ENCODE measurements at regions not wholly inside any gene's neighbourhood (a gene's known extent, or its start where the extent isn't known, plus 50 kb on each side); places are given as distances from the start of the nearest gene placed in this dataset.

DNA sequence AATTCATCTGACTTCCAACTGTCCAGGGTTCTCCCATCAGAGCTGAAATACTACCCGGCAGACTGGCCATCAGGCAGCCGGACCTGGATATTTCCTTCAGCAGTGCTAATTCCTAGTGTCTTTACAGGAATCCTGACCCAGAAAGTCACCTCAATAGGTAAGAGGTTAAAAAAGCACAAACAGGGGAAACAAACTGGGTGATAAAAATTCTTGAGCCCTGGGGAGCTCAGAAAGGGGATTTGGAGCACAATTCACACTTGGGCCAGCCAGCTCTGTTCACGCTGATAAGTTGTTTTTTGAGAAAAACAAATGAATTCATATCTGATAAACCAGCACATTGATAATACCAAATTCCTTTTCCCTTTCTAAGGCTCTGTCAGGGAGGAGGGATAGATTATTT is 104.0 kb downstream of the EDN1 start:
- TF ChIP-seq, protein P1, sequence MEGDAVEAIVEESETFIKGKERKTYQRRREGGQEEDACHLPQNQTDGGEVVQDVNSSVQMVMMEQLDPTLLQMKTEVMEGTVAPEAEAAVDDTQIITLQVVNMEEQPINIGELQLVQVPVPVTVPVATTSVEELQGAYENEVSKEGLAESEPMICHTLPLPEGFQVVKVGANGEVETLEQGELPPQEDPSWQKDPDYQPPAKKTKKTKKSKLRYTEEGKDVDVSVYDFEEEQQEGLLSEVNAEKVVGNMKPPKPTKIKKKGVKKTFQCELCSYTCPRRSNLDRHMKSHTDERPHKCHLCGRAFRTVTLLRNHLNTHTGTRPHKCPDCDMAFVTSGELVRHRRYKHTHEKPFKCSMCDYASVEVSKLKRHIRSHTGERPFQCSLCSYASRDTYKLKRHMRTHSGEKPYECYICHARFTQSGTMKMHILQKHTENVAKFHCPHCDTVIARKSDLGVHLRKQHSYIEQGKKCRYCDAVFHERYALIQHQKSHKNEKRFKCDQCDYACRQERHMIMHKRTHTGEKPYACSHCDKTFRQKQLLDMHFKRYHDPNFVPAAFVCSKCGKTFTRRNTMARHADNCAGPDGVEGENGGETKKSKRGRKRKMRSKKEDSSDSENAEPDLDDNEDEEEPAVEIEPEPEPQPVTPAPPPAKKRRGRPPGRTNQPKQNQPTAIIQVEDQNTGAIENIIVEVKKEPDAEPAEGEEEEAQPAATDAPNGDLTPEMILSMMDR (IDR thresholded peaks at IDR 0.05), result no peak
- no peak for DNase-seq (ENCODE audit: low spot score)
- ATAC-seq (ENCODE audit: low FRiP score), result no peak

DNA sequence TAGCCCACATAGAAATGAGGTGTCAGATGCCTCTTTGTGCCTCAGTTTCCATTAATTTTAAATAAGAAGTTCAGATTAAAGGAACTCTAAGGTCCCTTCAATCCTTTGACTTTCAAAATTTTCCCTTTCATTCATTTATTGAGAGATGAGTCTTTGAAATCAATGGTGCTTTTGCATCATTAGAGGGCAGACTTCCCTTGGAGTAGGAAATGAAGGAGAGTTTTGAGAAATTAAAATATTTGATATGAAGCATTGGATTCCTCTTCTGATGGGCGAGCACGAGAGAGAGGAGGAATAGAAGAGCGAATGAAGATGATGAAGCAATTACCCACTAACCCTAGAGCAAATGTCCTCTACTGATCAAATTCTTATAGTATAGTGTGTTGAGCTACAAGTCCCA is 105.7 kb downstream of the EDN1 start:
- TF ChIP-seq, protein P1 (IDR thresholded peaks at IDR 0.05), result no peak
- no peak for DNase-seq (ENCODE audit: low spot score)
- ATAC-seq (ENCODE audit: low FRiP score), result no peak

DNA sequence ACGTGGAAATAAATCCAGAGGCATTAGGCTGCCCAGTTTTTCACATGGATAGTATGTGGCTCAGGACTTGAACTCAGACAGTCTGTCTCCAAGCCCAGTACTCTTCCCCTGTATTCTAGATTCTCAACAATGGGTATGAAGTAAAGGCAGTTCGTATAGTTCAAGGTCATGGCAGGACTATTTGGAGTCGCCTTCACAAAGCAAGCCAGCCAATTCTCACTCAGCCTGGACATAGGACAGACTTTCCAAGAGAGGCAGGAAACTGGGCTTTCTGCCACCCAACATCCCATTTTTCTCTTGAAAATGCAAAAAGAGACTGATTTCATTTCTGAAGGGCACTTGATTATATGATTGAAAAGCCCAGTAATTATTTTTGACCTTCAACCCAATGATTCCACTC is 111.0 kb downstream of the EDN1 start:
- DNase-seq (ENCODE audit: low spot score), result no peak
- ATAC-seq (ENCODE audit: low FRiP score), result no peak
- TF ChIP-seq, protein P1 (IDR thresholded peaks at IDR 0.05), result no peak

DNA sequence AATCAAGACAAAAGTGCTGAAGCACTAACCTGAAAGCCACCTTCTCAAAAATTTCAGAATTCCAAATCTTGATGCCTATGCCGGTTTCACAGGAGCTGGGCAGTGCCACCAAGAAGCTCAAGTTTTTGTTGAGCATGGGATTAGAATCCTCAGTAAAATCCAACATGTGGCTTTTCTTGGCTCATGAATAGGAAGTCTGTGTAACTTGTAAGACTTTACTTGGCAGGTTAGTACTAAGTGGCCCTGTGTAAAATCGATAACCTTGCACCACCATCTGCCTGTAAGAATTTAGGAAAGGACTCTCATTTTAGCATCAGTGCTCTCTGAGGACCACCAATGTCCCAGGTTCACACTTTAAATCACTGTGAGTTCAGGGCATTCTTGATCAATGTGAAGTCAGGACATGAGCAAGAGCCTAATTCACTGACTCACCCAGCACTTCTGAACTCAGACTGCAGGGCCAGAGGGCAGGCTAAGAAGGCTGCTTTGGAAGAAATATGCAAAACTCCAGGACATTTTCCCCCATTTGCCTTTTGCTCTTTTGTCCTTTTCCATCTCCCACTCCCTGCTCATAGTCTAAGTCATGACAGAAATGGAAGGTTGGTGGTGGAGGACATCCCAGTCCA is 113.2 kb downstream of the EDN1 start:
- ATAC-seq (ENCODE audit: low FRiP score) (peak; percentile 63), DNase-seq (ENCODE audit: low spot score) (no peak)
- TF ChIP-seq, protein P1 (IDR thresholded peaks at IDR 0.05), result no peak

DNA sequence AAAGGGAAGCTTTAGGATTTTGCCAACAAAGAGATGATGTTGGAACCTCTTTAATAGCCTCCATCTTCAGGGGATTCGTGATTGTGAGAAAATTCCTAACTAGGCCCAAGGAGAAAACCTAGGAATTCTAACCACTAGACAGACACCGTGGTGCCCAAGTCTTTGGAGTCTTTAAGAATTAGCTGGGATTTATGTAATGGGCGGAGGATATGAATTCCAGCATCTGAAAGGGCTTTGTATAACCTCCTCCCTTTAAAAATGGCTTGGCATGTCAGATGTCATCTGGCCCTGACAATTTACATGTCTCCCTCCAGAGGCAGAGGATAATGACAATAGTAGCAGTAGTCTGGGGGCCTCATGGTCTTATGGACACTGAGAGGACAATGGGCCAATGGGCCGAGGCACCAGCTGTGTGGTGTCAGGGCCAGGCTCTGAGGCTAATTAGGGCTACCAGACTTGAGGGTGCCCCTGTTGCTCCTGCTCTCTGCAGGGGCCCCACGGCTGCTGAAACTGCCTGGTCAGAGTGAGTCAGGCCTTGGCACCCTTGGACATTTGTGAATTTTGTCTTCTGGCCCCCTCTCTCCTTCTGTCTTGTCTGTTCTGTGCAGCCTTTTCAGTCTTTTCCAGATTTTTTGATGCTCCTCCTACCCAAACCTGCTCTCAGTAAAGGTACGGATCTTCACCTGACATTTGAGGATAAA is 113.9 kb downstream of the EDN1 start:
- TF ChIP-seq, protein P1 (IDR thresholded peaks at IDR 0.05), result no peak
- ATAC-seq (ENCODE audit: low FRiP score) (no peak), DNase-seq (ENCODE audit: low spot score) (no peak)

DNA sequence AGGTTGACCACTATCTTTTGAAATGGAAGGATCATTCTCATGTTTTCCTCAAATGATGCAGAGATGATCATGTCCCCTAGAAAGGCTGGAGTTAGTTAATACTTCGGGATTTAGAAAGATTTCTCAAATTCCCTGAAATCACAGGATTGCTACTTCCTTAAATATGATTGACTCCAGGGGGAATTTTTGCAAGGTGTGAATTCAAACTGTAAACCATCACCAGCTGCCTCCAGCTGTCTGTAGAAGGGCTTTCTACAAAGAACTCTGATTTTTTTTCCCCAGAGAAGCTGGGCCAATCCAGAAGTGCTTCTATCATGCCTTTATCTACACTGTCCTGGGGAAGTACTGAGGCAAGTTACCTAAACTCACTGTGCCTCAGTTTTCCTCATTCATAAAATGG is 114.5 kb downstream of the EDN1 start:
- DNase-seq (ENCODE audit: low spot score), result no peak
- TF ChIP-seq, protein P1 (IDR thresholded peaks at IDR 0.05), result no peak
- ATAC-seq (ENCODE audit: low FRiP score), result no peak

DNA sequence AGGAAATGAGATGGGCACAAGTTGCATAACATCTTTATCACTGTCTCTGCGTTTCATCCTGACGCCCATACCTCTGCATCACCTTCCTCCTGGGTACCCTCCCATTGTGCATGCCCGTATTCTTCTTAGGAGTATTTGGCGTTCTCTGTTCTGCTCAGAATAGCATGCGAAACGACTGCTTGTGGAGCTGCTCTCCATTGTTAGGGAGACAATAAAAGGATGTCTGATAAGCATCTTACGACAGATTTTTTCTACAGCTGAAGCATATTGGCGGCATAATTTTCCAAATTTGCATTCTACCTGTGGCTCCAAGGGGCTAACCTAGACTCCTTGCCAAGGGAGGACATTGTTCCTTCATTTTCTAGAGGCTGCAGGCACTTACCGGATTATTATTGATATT is 118.6 kb downstream of the EDN1 start:
- ATAC-seq (ENCODE audit: low FRiP score) (no peak), DNase-seq (ENCODE audit: low spot score) (no peak)
- TF ChIP-seq, protein P1 (IDR thresholded peaks at IDR 0.05), result no peak

Measured in omental fat pad (tissue), 3 donors.